Endothelial cell of umbilical vein (primary cell): ENCODE measurements at regions not wholly inside any gene's neighbourhood (a gene's known extent, or its start where the extent isn't known, plus 50 kb on each side); places are given as distances from the start of the nearest gene placed in this dataset.

Experiments used
- BruUV-seq: library from RNA; stranded (reverse); fragments of 400-500 nt; replicated peaks from 2 replicates; lab custom pipeline; 2021; lab: Mats Ljungman, UMichigan
- CTCF ChIA-PET: fragments of 300-600, 350-600 bp; sonication (Branson Sonifier 250); formaldehyde crosslinking; loops from one replicate; lab custom pipeline; 2021; ENCODE audit warnings: antibody characterized with exemption, inconsistent platforms; lab: Charles Lee
- POLR2A ChIA-PET: fragments of 300-600, 350-600 bp; sonication (Branson Sonifier 250); formaldehyde crosslinking; loops from one replicate; lab custom pipeline; 2021; ENCODE audit warnings: antibody characterized with exemption, inconsistent platforms; lab: Charles Lee
- DNase-seq: peaks from one replicate; pipeline ENCODE4 v3.0.0-alpha.2; 2011; ENCODE audit warnings: low read depth, low spot score
- FAIRE-seq: peaks from 2 replicates; lab custom pipeline; 2011; peaks lifted over from hg19 to GRCh38; lab: Jason Lieb, UNC
- H2AFZ ChIP-seq: 2 replicates; pipeline ENCODE4 v1.6.0; 2012; ENCODE audit warnings: low read depth, low read length, control low read depth, inconsistent platforms
- H3K27ac ChIP-seq: 2 replicates; pipeline ENCODE4 v1.5.1; 2011; ENCODE audit warnings: low read depth, mild to moderate bottlenecking, control low read depth, low read length, moderate library complexity; ENCODE audit not compliant: insufficient read depth
- H3K27me3 ChIP-seq, 2 experiments: 2 replicates each; pipeline versions ENCODE4 v1.6.0 to v1.6.1; 2011; ENCODE audit warnings: low read length in 2 of 2, mixed read lengths in 1 of 2; ENCODE audit not compliant: control insufficient read depth in 2 of 2, insufficient read depth in 2 of 2
- H3K36me3 ChIP-seq, 2 experiments: 2 replicates in 1 of 2; 3 replicates in 1 of 2; pipeline ENCODE4 v1.5.1; 2011; ENCODE audit warnings: low read length in 2 of 2, mild to moderate bottlenecking in 1 of 2, moderate library complexity in 1 of 2; ENCODE audit not compliant: control insufficient read depth in 2 of 2, insufficient read depth in 2 of 2; ENCODE audit errors: extremely low read depth in 1 of 2
- H3K4me1 ChIP-seq: 3 replicates; pipeline ENCODE4 v1.5.1; 2011; ENCODE audit warnings: mild to moderate bottlenecking, low read length; ENCODE audit not compliant: control insufficient read depth, insufficient read depth; ENCODE audit errors: extremely low read depth
- H3K4me2 ChIP-seq: 2 replicates; pipeline ENCODE4 v1.6.1; 2011; ENCODE audit warnings: low read length, control low read depth, mixed read lengths; ENCODE audit not compliant: insufficient read depth
- H3K4me3 ChIP-seq, 3 experiments: fragments of 200-600 bp in 1 of 3; sonication (generic), shearing (Covaris generic) in 1 of 3; replicated peaks in 1 of 3; 2 replicates each; pipeline ENCODE4 v1.5.1; 2011 to 2016; ENCODE audit warnings: control low read depth in 3 of 3, low read length in 3 of 3, mild to moderate bottlenecking in 2 of 3, inconsistent platforms in 1 of 3, low read depth in 1 of 3, moderate library complexity in 1 of 3; ENCODE audit not compliant: insufficient read depth in 1 of 3
- H3K79me2 ChIP-seq: 2 replicates; pipeline ENCODE4 v1.6.0; 2012; ENCODE audit warnings: low read length, inconsistent platforms; ENCODE audit not compliant: control insufficient read depth, insufficient read depth
- H3K9ac ChIP-seq: replicated peaks from 2 replicates; pipeline ENCODE3; 2011; ENCODE audit warnings: low read length, control low read depth; ENCODE audit not compliant: insufficient read depth; ENCODE audit errors: extremely low read depth
- H3K9me1 ChIP-seq: replicated peaks from 3 replicates; pipeline ENCODE4 v1.6.0; 2011; ENCODE audit warnings: mild to moderate bottlenecking, low read length; ENCODE audit not compliant: control insufficient read depth, insufficient read depth; ENCODE audit errors: extremely low read depth
- H3K9me3 ChIP-seq: replicated peaks from 2 replicates; pipeline ENCODE4 v1.5.1; 2012; ENCODE audit warnings: low read length, inconsistent platforms; ENCODE audit not compliant: control insufficient read depth, insufficient read depth
- H4K20me1 ChIP-seq: replicated peaks from 2 replicates; pipeline ENCODE3; 2011; ENCODE audit warnings: mild to moderate bottlenecking, low read length; ENCODE audit not compliant: control insufficient read depth, insufficient read depth; ENCODE audit errors: extremely low read depth
- CTCF ChIP-seq, 2 donors: IDR thresholded peaks; 1 replicate in 1 of 2; 2 replicates in 1 of 2; pipeline ENCODE4 v1.5.1; 2011; ENCODE audit warnings: low read length in 2 of 2, mild to moderate bottlenecking in 2 of 2, moderate library complexity in 2 of 2, control low read depth in 1 of 2, inconsistent platforms in 1 of 2, low read depth in 1 of 2; ENCODE audit not compliant: insufficient read depth in 1 of 2; ENCODE audit errors: extremely low read depth in 1 of 2
- EZH2 ChIP-seq: IDR thresholded peaks from 2 replicates; pipeline ENCODE4 v1.6.1; 2012; ENCODE audit warnings: borderline replicate concordance, low read depth, mild to moderate bottlenecking, moderate library complexity, low read length, inconsistent platforms; ENCODE audit not compliant: severe bottlenecking
- FOS ChIP-seq: IDR thresholded peaks from 2 replicates; pipeline ENCODE4 v1.6.1; 2011; ENCODE audit warnings: mild to moderate bottlenecking, low read length, moderate library complexity, borderline replicate concordance; ENCODE audit not compliant: insufficient read depth
- GATA2 ChIP-seq: IDR thresholded peaks from 2 replicates; pipeline ENCODE4 v1.7.0; 2011; ENCODE audit warnings: low read depth, mild to moderate bottlenecking, moderate library complexity, mixed read lengths, low read length; ENCODE audit not compliant: insufficient read length, insufficient read depth
- MAX ChIP-seq: IDR thresholded peaks from 2 replicates; pipeline ENCODE4 v1.6.1; 2011; ENCODE audit not compliant: insufficient read depth, insufficient read length
- MYC ChIP-seq: IDR thresholded peaks from one replicate; pipeline ENCODE4 v1.6.1; 2011; ENCODE audit warnings: mild to moderate bottlenecking, low read depth, low read length
- POLR2A ChIP-seq: IDR thresholded peaks from 2 replicates; pipeline ENCODE4 v1.6.1; 2012; ENCODE audit warnings: low read depth, mild to moderate bottlenecking, control low read depth, low read length
- POLR2AphosphoS5 ChIP-seq: IDR thresholded peaks from 2 replicates; pipeline ENCODE4 v1.6.1; 2012; ENCODE audit warnings: low read depth, mild to moderate bottlenecking, control low read depth, low read length, moderate library complexity; ENCODE audit not compliant: insufficient read depth
- dilution Hi-C: fragments of 300-500 bp; cut with MboI; formaldehyde crosslinking; loops from one replicate; pipeline ENCODE4 v1.15.0; 2019; ENCODE audit warnings: low sequenced_read_pairs; ENCODE audit not compliant: extremely low pct_ligation_motif_present
- intact Hi-C: fragments of 100-400 bp; cut with micrococcal nuclease; formaldehyde crosslinking; loops from one replicate; pipeline ENCODE4 v1.10.0; 2022

- no TSS peak for BruUV-seq
- intact Hi-C loops: no loop called here
- no peaks in the 10 kb centered on the region for H3K27me3 ChIP-seq
- no peaks in the 10 kb centered on the region for H3K36me3 ChIP-seq
- no peaks in the 10 kb centered on the region for H3K79me2 ChIP-seq
- H4K20me1 ChIP-seq: no peaks in the 10 kb centered on the region
- TF ChIP-seq GATA2 (no peak), POLR2A (no peak), EZH2 (no peak), POLR2AphosphoS5 (no peak), MYC (no peak), CTCF (IDR thresholded peaks at IDR 0.05; ENCODE audit: extremely low read depth in 1 of 2, insufficient read depth in 1 of 2, low read depth in 1 of 2, low read length in 2 of 2) (no peak), MAX (no peak), FOS (no peak)
- POLR2A ChIA-PET: no interaction called here
- H3K4me1 ChIP-seq: no peaks in the 10 kb centered on the region
- no peak overlapping the region for H3K4me2 ChIP-seq
- no peaks in the 10 kb centered on the region for H3K9me3 ChIP-seq
- H3K9me1 ChIP-seq: no peaks in the 10 kb centered on the region
- H3K4me3 ChIP-seq: no peak overlapping the region
- no peak overlapping the region for H3K9ac ChIP-seq
- CTCF ChIA-PET: no interaction called here
- no peak overlapping the region for H2AFZ ChIP-seq
- FAIRE-seq: no peak
- H3K27ac ChIP-seq: no peak overlapping the region
- no peak for DNase-seq
- dilution Hi-C loops: no loop called here
These were observed 340.7 kb upstream of the C2CD4B start for GRCh38 chr15:62505762-62506161.
